H9 (cell line): ENCODE measurements at regions not wholly inside any gene's neighbourhood (a gene's known extent, or its start where the extent isn't known, plus 50 kb on each side); places are given as distances from the start of the nearest gene placed in this dataset.

Experiments used
- DNase-seq: peaks from one replicate; pipeline ENCODE4 v3.0.0-alpha.2; 2017
- H2AFZ ChIP-seq: one replicate; pipeline ENCODE4 v1.6.1; 2013; ENCODE audit warnings: mild to moderate bottlenecking, low read length, control low read depth, moderate library complexity
- H2AK5ac ChIP-seq: 2 replicates; pipeline ENCODE4 v1.6.1; 2013; ENCODE audit warnings: low read length, control low read depth, mixed read lengths; ENCODE audit not compliant: insufficient read length
- H2BK120ac ChIP-seq: one replicate; pipeline ENCODE4 v1.6.1; 2013; ENCODE audit warnings: low read depth, mild to moderate bottlenecking, low read length, control low read depth, inconsistent platforms; ENCODE audit not compliant: poor library complexity, severe bottlenecking
- H2BK12ac ChIP-seq: 2 replicates; pipeline ENCODE4 v1.6.1; 2013; ENCODE audit warnings: low read length, control low read depth, mixed read lengths, low read depth; ENCODE audit not compliant: insufficient read length
- H2BK15ac ChIP-seq: 2 replicates; pipeline ENCODE4 v1.6.1; 2013; ENCODE audit warnings: low read depth, low read length, control low read depth
- H2BK20ac ChIP-seq: one replicate; pipeline ENCODE4 v1.6.1; 2013; ENCODE audit warnings: low read depth, mild to moderate bottlenecking, low read length, control low read depth, inconsistent platforms; ENCODE audit not compliant: poor library complexity, severe bottlenecking
- H2BK5ac ChIP-seq: 2 replicates; pipeline ENCODE4 v1.6.1; 2013; ENCODE audit warnings: low read length, control low read depth, mixed read lengths; ENCODE audit not compliant: insufficient read length
- H3K14ac ChIP-seq: 2 replicates; pipeline ENCODE4 v1.6.1; 2013; ENCODE audit warnings: low read length, control low read depth; ENCODE audit not compliant: insufficient read depth
- H3K18ac ChIP-seq: 2 replicates; pipeline ENCODE4 v1.6.1; 2013; ENCODE audit warnings: low read depth, mild to moderate bottlenecking, mixed read lengths, low read length, control low read depth; ENCODE audit not compliant: insufficient read length
- H3K23ac ChIP-seq: 2 replicates; pipeline ENCODE4 v1.6.1; 2013; ENCODE audit warnings: low read length, control low read depth, mixed read lengths, low read depth; ENCODE audit not compliant: insufficient read length
- H3K23me2 ChIP-seq: 2 replicates; pipeline ENCODE4 v1.6.1; 2013; ENCODE audit warnings: low read depth, mild to moderate bottlenecking, mixed read lengths, low read length, control low read depth; ENCODE audit not compliant: insufficient read length, poor library complexity, severe bottlenecking
- H3K27ac ChIP-seq: 2 replicates; pipeline ENCODE4 v1.5.1; 2013; ENCODE audit warnings: low read length, control low read depth, mixed read lengths, low read depth; ENCODE audit not compliant: insufficient read length
- H3K27me3 ChIP-seq: 2 replicates; pipeline ENCODE4 v1.6.1; 2013; ENCODE audit warnings: low read length, control low read depth, inconsistent platforms; ENCODE audit not compliant: insufficient read depth
- H3K4ac ChIP-seq: 2 replicates; pipeline ENCODE4 v1.6.1; 2013; ENCODE audit warnings: low read depth, mild to moderate bottlenecking, control low read depth, inconsistent platforms, low read length, moderate library complexity
- H3K4me1 ChIP-seq: 2 replicates; pipeline ENCODE4 v1.6.1; 2013; ENCODE audit warnings: low read length, control low read depth, inconsistent platforms; ENCODE audit not compliant: insufficient read depth
- H3K4me2 ChIP-seq: 2 replicates; pipeline ENCODE4 v1.6.1; 2013; ENCODE audit warnings: low read length, control low read depth, mixed read lengths; ENCODE audit not compliant: insufficient read length, insufficient read depth
- H3K56ac ChIP-seq: 2 replicates; pipeline ENCODE4 v1.6.1; 2013; ENCODE audit warnings: low read depth, mild to moderate bottlenecking, mixed read lengths, low read length, control low read depth; ENCODE audit not compliant: insufficient read length
- H3K79me1 ChIP-seq: 2 replicates; pipeline ENCODE4 v1.6.1; 2013; ENCODE audit warnings: low read depth, mild to moderate bottlenecking, moderate library complexity, low read length, control low read depth, inconsistent platforms; ENCODE audit not compliant: insufficient read depth, poor library complexity, severe bottlenecking
- H3K79me2 ChIP-seq: 2 replicates; pipeline ENCODE4 v1.6.1; 2013; ENCODE audit warnings: low read length, control low read depth, inconsistent platforms; ENCODE audit not compliant: insufficient read depth
- H3K9ac ChIP-seq: 2 replicates; pipeline ENCODE4 v1.6.1; 2013; ENCODE audit warnings: low read length, control low read depth, mixed read lengths; ENCODE audit not compliant: insufficient read length; ENCODE audit errors: extremely low read depth
- H3K9me3 ChIP-seq: one replicate; pipeline ENCODE4 v1.6.1; 2013; ENCODE audit warnings: low read depth, low read length, inconsistent platforms; ENCODE audit not compliant: control insufficient read depth
- H3T11ph ChIP-seq: one replicate; pipeline ENCODE4 v1.6.1; 2013; ENCODE audit warnings: mild to moderate bottlenecking, low read length, control low read depth, inconsistent platforms
- H4K20me1 ChIP-seq: one replicate; pipeline ENCODE4 v1.6.1; 2013; ENCODE audit not compliant: control insufficient read depth, insufficient read length, insufficient read depth
- H4K5ac ChIP-seq: 2 replicates; pipeline ENCODE4 v1.6.1; 2013; ENCODE audit warnings: low read depth, mild to moderate bottlenecking, mixed read lengths, low read length, control low read depth; ENCODE audit not compliant: insufficient read length
- H4K8ac ChIP-seq: replicated peaks from 2 replicates; pipeline ENCODE4 v1.6.1; 2013; ENCODE audit warnings: low read length, control low read depth, mixed read lengths, low read depth; ENCODE audit not compliant: insufficient read length
- H4K91ac ChIP-seq: 2 replicates; pipeline ENCODE4 v1.6.1; 2013; ENCODE audit warnings: low read depth, mild to moderate bottlenecking, moderate library complexity, mixed read lengths, low read length, control low read depth; ENCODE audit not compliant: insufficient read length
- H3K27ac Mint-ChIP-seq, 3 experiments: 2 replicates in 2 of 3; 3 replicates in 1 of 3; pipeline ENCODE4 v1.8.0; 2020 to 2021; ENCODE audit warnings: mixed read lengths in 3 of 3, mild to moderate bottlenecking in 1 of 3, moderate library complexity in 1 of 3
- H3K27me3 Mint-ChIP-seq: 2 replicates; pipeline ENCODE4 v1.8.0; 2021; ENCODE audit warnings: low read depth, mild to moderate bottlenecking, moderate library complexity, mixed read lengths
- H3K36me3 Mint-ChIP-seq, 3 experiments: 2 replicates in 2 of 3; 3 replicates in 1 of 3; pipeline ENCODE4 v1.8.0; 2020 to 2021; ENCODE audit warnings: low read depth in 3 of 3, mixed read lengths in 3 of 3; ENCODE audit not compliant: insufficient read depth in 1 of 3
- H3K4me1 Mint-ChIP-seq, 2 experiments: 2 replicates each; pipeline ENCODE4 v1.8.0; 2020; ENCODE audit warnings: mixed read lengths in 2 of 2
- H3K4me3 Mint-ChIP-seq, 2 experiments: 2 replicates in 1 of 2; 3 replicates in 1 of 2; pipeline ENCODE4 v1.8.0; 2020 to 2021; ENCODE audit warnings: mild to moderate bottlenecking in 2 of 2, mixed read lengths in 2 of 2, moderate library complexity in 1 of 2
- H3K9me3 Mint-ChIP-seq, 2 experiments: 2 replicates in 1 of 2; 3 replicates in 1 of 2; pipeline ENCODE4 v1.8.0; 2020; ENCODE audit warnings: mild to moderate bottlenecking in 2 of 2, mixed read lengths in 2 of 2, moderate library complexity in 1 of 2
- WGBS: extraction: QIAGEN DNeasy Blood & Tissue Kit; methylation state at CpG from one replicate; pipeline ENCODE4 v1.1.7; 2013; ENCODE audit warnings: missing lambda C conversion rate, low lambda C conversion rate, mixed read lengths; ENCODE audit not compliant: insufficient read length; ENCODE audit errors: extremely low coverage; 5-methylcytosine and 5-hydroxymethylcytosine counted together
- TF ChIP-seq, protein P1 (sequence below): fragments of 200-600 bp; sonication (generic); conservative IDR thresholded peaks from 3 replicates; pipeline ENCODE4 v1.8.0; 2021; ENCODE audit warnings: antibody characterized with exemption, mild to moderate bottlenecking

DNA sequence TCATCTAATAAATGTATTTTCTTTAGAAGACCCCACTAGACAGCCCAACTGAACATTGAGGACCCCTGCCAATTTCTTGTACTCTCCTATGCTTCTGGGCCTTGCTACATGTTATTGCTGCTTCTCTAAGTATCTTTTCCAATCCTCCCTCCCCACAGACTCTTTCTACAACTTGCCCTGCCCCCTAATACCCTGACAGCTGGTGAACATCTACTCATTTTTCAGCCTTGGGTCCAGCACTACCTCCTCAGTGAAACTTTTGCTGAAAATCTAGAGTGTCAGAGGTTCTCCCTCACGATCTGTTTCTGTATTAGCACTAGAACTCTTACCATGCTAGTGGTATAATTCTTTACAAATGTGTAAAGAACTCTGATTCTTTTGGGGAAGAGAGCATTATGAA lies 106.8 kb upstream of the SIX3 start:
- Histone ChIP-seq H3K56ac (no peak overlapping the region), H3K23me2 (no peaks in the 10 kb centered on the region), H3K27ac (no peak overlapping the region), H3K9me3 (no peaks in the 10 kb centered on the region), H2BK120ac (no peak overlapping the region), H3T11ph (no peak overlapping the region), H3K79me2 (no peaks in the 10 kb centered on the region), H2BK12ac (no peak overlapping the region), H4K20me1 (no peaks in the 10 kb centered on the region), H3K4me2 (no peak overlapping the region), H2AFZ (no peak overlapping the region), H3K14ac (no peak overlapping the region), H2BK5ac (no peak overlapping the region), H2BK15ac (no peak overlapping the region), H4K5ac (no peak overlapping the region), H2BK20ac (no peak overlapping the region), H3K18ac (no peak overlapping the region), H3K27me3 (no peaks in the 10 kb centered on the region), H2AK5ac (no peak overlapping the region), H4K91ac (no peak overlapping the region), H3K4ac (no peak overlapping the region), H3K79me1 (no peaks in the 10 kb centered on the region), H3K23ac (no peak overlapping the region), H3K9ac (no peak overlapping the region), H4K8ac (no peak overlapping the region), H3K4me1 (no peaks in the 10 kb centered on the region)
- Mint-ChIP-seq H3K27me3 (peaks cover 7% of the 10 kb centered on the region), H3K27ac (no peak overlapping the region), H3K36me3 (peaks cover 2 to 9% (median 3%) of the 10 kb centered on the region in 3 experiments; a peak in 5 of 7 replicates), H3K4me1 (0 out of 4 replicates have a peak, but pooled peaks cover 0 to 3% of the 10 kb centered on the region in 2 experiments), H3K4me3 (no peak overlapping the region), H3K9me3 (peaks cover 2 to 7% of the 10 kb centered on the region in 2 experiments; a peak in 4 of 5 replicates)
- WGBS = no CpG with 5 or more reads among the region's 1 CpG
- DNase-seq = no peak
- TF ChIP-seq, protein P1, sequence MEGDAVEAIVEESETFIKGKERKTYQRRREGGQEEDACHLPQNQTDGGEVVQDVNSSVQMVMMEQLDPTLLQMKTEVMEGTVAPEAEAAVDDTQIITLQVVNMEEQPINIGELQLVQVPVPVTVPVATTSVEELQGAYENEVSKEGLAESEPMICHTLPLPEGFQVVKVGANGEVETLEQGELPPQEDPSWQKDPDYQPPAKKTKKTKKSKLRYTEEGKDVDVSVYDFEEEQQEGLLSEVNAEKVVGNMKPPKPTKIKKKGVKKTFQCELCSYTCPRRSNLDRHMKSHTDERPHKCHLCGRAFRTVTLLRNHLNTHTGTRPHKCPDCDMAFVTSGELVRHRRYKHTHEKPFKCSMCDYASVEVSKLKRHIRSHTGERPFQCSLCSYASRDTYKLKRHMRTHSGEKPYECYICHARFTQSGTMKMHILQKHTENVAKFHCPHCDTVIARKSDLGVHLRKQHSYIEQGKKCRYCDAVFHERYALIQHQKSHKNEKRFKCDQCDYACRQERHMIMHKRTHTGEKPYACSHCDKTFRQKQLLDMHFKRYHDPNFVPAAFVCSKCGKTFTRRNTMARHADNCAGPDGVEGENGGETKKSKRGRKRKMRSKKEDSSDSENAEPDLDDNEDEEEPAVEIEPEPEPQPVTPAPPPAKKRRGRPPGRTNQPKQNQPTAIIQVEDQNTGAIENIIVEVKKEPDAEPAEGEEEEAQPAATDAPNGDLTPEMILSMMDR = no peak
